ENCODE measurements at regions not wholly inside any gene's neighbourhood (a gene's known extent, or its start where the extent isn't known, plus 50 kb on each side); places are given as distances from the start of the nearest gene placed in this dataset.

- no peaks in the 10 kb centered on the region for H3K27me3 ChIP-seq (ENCODE audit: control insufficient read depth, insufficient read depth, low read length)
- H3K9me3 ChIP-seq (ENCODE audit: control insufficient read depth, insufficient read depth, low read length), result no peaks in the 10 kb centered on the region
- H2BK5ac ChIP-seq (ENCODE audit: low read depth, low read length, poor library complexity, severe bottlenecking), result no peak overlapping the region
- peak overlapping the region; percentile 66; the same call in 1 of the 2 replicates for H2BK20ac ChIP-seq (ENCODE audit: low read depth, low read length)
- TF ChIP-seq MXI1 (IDR thresholded peaks at IDR 0.05; ENCODE audit: borderline replicate concordance, low read depth, low read length) (no peak), NFE2L2 (IDR thresholded peaks at IDR 0.05; ENCODE audit: low read depth, low read length) (no peak), FOS (IDR thresholded peaks at IDR 0.05; ENCODE audit: low read depth, low read length) (no peak), RAD21 (IDR thresholded peaks at IDR 0.05; ENCODE audit: low read length) (no peak), RCOR1 (IDR thresholded peaks at IDR 0.05; ENCODE audit: insufficient replicate concordance, low read length) (no peak), CHD1 (IDR thresholded peaks at IDR 0.05; ENCODE audit: low read depth, low read length) (no peak)
- no peak overlapping the region for H3K27ac ChIP-seq (ENCODE audit: insufficient read depth, low read length)
- ChIA-PET POLR2A (ENCODE audit: unreplicated experiment) (no interaction called here), CTCF (interaction anchor here (1.1 kb wide), 1 partner anchor 91 kb away, joined by 4 read pairs; no protein-coding TSS in a partner anchor)
- no peak overlapping the region for H3K9ac ChIP-seq (ENCODE audit: low read depth, low read length)
- H3K18ac ChIP-seq (ENCODE audit: low read depth, low read length), result no peak overlapping the region
- H2AK5ac ChIP-seq (ENCODE audit: low read depth, low read length), result no peak overlapping the region
- DNase-seq, result no peak
- H3K79me1 ChIP-seq (ENCODE audit: low read depth in 1 of 2, low read length in 2 of 2), result no peaks in the 10 kb centered on the region
- no peak overlapping the region for H4K8ac ChIP-seq (ENCODE audit: low read depth in 2 of 2, low read length in 2 of 2)
- ATAC-seq (ENCODE audit: low read depth), result peak; percentile 24
- intact Hi-C loops (cut with micrococcal nuclease) (loop anchor here (10.0 kb wide), 1 partner anchor 1645 kb away; no protein-coding TSS in a partner anchor), in situ Hi-C loops (cut with MboI; ENCODE audit: low sequenced_read_pairs) (no loop called here), dilution Hi-C loops (cut with HindIII; ENCODE audit: low sequenced_read_pairs, unreplicated experiment) (no loop called here)
- no peaks in the 10 kb centered on the region for H3K36me3 ChIP-seq (ENCODE audit: control insufficient read depth, insufficient read depth, low read length)
- no peaks in the 10 kb centered on the region for H4K20me1 ChIP-seq (ENCODE audit: insufficient read depth, low read length)
- H3K4me3 ChIP-seq (ENCODE audit: insufficient read depth, low read depth, low read length), result no peak overlapping the region
- H2BK120ac ChIP-seq (ENCODE audit: low read depth, low read length), result no peak overlapping the region
- H4K5ac ChIP-seq (ENCODE audit: low read depth, low read length), result no peak overlapping the region
- no peaks in the 10 kb centered on the region for H3K4me1 ChIP-seq (ENCODE audit: control insufficient read depth, insufficient read depth, low read length)
- H3K9me1 ChIP-seq (ENCODE audit: insufficient read depth, low read length), result no peaks in the 10 kb centered on the region
- peak overlapping the region; percentile 66; the same call in 1 of the 2 replicates for H3K4me2 ChIP-seq (ENCODE audit: low read depth, low read length)
- H3K14ac ChIP-seq (replicated peaks; ENCODE audit: low read depth, low read length), result no peak overlapping the region
- H3K23ac ChIP-seq (ENCODE audit: low read depth, low read length), result no peak overlapping the region
- H3K4ac ChIP-seq (ENCODE audit: low read depth, low read length), result no peak overlapping the region
- BruUV-seq (replicated peaks), result no TSS peak
- peak overlapping the region; percentile 70 for H2AFZ ChIP-seq (replicated peaks; ENCODE audit: low read length, poor library complexity)
- H4K91ac ChIP-seq (ENCODE audit: insufficient read depth, low read depth, low read length), result no peak overlapping the region
- no peak overlapping the region for H2AK9ac ChIP-seq (replicated peaks; ENCODE audit: low read depth, low read length, poor library complexity)
- WGBS, 2 experiments (ENCODE audit: extremely low coverage in 2 of 2, insufficient read length in 1 of 2), result no CpG with 5 or more reads among the region's 2 CpGs
- H2BK15ac ChIP-seq (ENCODE audit: low read depth, low read length), result no peak overlapping the region; the same call in 2 of the 3 replicates
- H3K56ac ChIP-seq (ENCODE audit: extremely low read depth, insufficient read depth, low read length), result no peak overlapping the region
Measured at GRCh38 chr4:156659570-156659969, 312.0 kb downstream of the PDGFC start.
